OCI-M1 (cell line): ENCODE measurements at regions not wholly inside any gene's neighbourhood (a gene's known extent, or its start where the extent isn't known, plus 50 kb on each side); places are given as distances from the start of the nearest gene placed in this dataset.
"Not testable (repeated sequence)": the region's sequence is repeated elsewhere in the genome, so short reads cannot be mapped to it uniquely, and the experiment has no call there.

Experiments used
- DNase-seq: peaks from one replicate; lab custom pipeline; 2025; lab: John Stamatoyannopoulos, UW

DNA sequence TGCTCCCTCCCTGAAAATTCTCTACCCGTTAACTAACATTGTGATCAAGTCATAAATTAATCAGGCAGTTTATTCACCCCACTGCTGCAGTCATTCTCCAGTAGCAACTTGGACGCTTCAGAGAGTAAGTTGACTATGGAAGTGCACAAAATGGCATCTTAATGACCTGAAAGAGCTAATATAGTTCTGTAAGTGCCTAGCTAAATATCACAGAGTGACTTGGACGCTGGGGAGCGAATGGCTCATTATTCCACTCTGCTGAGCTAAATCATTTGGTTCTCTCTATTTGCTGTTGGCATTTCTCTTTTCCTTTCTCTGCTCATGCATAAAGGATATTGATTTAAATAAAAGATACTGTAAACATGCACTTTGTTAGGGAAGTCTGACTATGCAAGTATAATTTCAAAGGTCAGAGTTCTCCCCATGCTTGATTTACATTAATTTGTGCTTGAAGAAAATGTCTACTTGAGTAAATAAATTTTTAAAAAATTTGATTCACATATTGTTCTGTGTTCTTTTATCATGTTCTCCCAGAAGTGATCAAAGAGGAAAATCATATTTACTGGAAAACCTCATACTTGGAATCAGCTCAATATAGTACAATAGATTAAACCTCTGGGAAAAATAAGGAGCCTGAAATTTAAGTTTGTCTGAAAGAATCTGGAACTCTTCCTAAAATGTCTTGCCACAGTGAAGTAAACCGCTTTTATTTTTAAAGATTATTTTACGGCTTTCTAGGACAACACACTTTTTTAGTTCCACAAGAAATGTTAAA is 169.5 kb upstream of the HAPLN1 start:
- DNase-seq, result no peak

DNA sequence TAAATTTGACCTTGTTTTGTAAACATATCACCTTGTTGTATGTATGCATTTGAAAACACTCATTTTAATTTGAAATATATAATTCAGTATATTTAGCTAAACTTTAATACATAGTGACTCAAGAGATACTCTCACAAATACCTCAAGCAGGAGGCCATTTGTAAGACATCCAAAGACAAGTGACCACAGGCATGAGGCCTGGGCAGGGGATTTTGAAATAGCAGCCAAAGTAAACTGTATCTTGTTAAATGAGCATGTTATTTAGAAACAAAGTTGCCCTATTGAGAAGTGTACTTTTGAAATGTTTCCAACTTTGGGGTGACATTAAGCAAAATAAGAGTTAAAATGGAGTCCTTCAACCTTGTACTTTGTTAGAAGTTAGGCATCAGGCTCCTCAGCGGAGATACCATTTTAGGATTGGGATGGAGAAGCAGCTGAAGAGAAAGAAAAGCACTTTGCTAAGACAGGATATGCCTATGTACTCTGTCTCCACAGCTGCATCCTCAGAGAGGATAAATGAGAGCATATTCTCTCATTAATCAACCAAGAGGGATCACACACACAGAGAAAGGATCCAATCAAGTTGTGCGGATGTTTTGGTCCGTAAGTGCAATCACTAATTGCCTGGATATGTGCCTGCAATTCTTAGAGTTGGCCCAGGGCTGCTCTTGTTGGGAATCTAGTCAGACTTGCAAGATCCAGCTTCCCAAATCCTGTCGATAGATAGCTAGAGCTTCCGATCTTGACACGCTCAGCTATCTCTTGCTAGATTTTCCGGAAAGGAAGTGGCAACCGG is 157.5 kb upstream of the HAPLN1 start:
- DNase-seq, result no peak

DNA sequence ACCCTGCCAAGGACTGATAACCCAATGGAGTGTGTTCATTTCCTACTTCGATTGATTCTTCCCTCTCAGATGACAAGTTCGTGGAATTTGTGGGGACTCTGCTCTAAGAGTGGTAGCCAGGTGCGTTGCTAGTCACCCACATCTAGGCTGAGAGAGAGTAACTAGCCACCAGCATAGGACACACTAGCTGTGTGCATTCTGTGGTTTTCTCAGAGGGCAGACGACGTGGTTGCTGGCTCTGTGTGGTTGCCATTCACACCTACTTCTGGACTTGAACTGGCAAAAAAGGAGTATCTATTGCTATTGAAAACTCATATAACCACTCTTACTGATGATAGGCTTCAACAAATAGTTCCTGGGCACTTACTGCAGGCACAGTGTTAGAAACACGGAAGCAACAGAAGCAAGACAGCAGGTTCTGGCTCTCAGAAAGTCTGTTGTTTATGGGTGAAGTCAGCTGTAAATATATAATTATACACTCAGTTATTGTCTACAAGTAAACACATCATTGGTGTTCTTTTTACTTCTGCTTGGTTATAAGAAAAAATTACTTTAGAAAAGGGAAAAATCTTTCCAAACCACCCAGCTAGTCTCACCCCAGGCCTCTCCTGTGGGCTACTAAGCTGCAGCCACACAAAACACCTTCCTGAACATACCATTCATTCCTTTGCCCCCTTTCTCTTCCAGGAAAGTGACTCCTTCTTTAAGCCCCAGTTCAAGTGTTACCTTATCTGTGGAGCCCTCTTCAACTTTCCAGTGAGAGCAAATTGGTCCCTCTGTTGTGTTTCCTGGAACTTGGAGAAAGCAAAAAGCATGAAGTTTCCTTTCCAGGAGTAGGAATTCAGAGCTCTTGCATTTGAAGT is 151.1 kb upstream of the HAPLN1 start:
- peak; percentile 48 for DNase-seq

DNA sequence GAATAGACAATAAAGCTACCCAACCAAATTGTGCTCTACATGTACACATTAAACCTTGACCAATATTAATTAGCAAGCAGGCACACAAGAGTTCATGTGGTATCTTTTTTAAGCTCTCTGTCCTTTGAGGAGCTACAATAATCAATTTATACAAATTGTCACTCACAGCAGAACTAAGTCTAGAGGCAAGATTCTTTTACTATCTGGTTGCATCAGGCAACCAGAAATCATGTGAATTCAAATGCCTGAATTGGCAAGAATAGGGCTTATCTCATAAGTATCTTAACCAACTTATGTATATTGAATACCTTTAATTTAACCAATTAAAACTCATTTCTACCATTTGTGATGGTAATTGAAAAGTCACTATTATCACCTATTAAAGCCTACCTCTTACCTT is 145.5 kb upstream of the HAPLN1 start:
- DNase-seq, result peak; percentile 35

DNA sequence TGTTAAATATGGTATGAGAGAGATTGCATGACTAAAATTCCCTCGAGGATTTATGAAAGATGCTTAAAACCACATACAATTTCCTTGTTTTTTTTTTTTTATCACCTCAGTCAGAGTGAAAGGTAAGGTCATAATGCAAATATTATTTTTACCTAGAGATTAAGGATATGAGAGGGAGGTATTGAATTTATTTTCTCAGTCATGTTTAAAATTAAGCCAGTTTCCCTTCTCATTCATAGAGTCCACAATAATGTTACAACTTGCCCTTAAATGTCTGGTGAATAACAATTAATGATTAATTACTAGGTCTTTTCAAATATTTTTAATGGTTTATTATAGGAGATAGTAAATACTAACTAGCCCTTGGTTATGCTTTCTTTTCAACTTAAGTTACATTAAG is 144.9 kb upstream of the HAPLN1 start:
- DNase-seq, result no peak

DNA sequence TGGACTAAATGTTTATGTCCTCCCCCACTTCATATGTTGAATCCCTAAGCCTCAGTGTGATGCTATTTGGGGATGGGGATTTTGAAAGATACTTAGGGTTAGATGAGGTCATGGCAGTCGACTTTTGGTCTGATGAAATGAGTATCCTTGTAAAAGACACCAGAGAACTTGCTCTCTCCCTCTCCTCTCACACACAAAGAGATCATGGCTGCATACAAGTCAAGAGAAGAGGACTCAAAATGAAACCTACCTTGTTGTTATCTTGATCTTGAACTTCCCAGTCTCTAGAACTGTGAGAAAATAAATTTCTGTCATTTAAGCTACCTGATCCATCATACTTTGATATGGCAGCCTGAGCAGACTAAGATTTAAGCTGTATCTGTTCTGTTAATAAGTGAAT is 144.0 kb upstream of the HAPLN1 start:
- DNase-seq, result no peak

DNA sequence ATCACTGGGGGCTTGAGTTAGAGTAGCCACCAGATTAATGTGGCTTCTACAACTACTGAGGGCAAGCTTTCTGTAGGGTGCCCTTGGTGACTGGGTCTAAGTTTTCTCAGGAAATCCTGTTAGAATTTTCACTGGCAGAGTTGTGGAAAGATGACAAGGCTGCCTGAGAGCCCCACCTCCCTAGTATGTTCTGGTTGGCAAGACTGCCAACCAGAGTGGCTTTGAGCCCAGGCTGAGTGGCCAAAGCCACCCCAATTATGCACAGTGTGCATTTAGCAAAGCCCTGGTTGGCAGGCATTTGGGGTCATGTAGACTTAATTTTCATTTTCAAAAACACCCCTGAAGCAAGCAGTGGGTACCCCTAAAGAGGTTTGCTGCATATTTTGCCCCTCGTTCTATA is 136.7 kb upstream of the HAPLN1 start:
- no peak for DNase-seq

DNA sequence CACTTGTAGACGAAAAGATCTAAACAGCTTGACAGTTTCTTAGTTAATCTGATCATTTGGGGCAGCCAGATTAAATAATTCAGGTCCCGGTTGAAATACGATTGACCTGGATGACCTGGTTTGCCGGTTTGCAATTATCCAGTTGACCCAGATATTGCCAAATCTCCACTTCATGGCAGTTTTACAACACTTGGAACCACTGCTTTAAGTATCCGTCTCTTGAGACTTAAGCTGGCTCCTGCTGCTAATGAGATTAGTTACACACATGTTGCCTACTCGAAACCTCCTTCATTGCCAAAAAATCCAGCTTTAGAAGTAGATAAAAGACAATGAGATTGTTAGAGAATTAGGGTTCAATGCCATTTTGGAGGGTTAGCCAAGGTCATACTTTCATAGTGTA is 136.2 kb upstream of the HAPLN1 start:
- DNase-seq, result no peak

DNA sequence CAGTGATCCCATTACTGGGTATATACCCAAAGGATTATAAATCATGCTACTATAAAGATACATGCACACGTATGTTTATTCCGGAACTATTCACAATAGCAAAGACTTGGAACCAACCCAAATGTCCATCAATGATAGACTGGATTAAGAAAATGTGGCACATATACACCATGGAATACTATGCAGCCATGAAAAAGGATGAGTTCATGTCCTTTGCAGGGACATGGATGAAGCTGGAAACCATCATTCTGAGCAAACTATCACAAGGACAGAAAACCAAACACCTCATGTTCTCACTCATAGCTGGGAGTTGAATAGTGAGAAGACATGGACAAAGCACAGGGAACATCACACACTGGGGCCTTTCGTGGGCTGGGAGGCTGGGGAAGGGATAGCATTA is 129.8 kb upstream of the HAPLN1 start:
- not testable (repeated sequence) for DNase-seq

DNA sequence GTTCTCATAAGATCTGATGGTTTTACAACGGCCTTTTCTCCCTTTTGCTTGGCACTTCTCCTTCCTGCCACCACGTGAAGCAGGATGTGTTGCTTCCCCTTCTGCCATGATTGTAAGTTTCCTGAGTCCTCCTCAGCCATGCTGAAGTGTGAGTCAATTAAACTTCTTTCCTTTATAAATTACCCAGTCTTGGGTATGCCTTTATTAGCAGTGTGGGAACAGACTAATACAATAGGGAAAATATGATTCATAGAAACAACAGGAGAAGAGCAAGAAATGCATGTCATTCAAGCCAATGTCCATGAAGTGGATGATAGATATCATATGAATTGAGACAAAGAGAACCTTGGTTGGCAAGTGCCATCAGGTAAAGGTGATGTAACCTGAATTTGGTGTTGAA is 128.3 kb upstream of the HAPLN1 start:
- peak; percentile 37 for DNase-seq

DNA sequence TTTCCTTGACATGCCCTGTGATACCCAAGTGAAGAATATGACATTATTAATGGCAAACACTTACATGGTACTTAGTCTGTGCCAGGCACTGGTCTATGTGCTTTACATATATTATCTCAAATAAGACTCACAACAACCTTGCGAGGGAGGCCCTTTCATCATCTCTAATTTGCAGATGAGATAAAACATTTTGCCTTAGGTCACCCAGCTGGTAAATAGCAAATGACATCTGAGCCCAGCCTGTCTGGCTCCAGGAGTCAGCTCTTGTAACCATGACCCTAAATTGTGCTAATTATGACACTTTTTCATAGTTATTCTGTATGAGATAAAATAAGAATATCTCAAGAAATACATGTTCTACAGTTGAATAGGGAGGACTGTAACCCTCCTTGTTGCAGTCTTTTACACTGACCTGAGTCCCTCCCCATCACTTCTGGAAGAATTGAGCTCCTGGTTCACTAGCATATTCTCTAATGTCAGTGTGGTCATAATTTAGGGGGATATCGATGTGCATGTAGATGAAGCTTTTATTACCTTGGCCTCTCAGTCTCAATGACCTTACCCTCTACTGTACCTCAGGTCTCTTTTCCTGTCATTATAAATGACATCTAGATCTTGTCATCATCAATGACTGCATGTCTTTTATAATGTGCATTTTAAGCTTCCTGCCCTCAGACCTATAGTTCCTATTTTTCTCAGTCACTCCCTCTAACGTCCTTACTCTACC is 126.1 kb upstream of the HAPLN1 start:
- peak; percentile 26 for DNase-seq

DNA sequence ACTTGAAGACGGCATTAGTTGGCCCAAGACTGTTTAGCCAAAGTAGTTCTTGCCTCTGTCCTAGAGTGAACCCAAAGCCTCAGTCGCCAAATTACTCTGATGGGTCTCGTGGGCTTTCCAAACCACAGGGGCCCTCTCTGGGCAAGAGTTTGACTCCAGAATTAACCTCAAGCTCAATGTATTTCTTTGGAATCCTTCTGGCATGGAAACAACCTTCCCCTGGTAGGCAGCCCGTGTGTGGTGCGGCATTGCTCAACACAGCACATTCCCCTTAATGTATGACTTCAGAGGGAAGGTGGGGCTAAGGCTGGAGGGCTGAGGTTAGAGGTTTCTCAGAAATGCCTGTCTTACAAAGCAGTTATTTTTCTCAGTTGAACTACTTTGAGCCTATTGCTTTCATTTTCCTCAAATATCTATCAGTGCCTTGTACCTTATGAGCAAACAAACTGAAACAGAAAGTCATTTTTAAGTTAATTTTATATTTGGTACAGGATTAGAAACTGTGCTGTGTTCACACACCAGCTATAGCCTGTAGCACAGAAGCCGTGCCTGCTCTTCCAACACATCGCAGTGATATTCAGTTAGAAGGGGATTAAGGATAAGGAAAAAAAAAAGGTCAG is 123.9 kb upstream of the HAPLN1 start:
- peak; percentile 92 for DNase-seq

DNA sequence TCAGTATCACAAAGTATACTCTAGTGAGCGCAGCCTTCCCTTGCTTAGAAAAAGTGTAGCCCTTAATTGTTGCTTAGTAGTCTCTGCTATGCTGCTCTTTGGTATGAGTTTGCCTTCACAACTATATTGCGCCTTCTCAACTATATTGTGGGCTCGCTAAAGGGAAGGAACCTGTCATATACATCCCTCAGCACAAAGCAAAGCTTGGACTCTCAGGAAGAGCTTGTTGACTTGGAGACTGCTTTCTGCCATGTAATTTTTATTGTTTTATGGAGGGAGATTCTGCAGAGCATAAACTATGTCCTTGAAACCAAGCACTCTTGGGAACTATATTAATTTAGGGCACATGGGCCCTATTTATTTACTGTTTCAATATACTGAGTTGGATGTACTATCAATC is 119.1 kb upstream of the HAPLN1 start:
- no peak for DNase-seq

DNA sequence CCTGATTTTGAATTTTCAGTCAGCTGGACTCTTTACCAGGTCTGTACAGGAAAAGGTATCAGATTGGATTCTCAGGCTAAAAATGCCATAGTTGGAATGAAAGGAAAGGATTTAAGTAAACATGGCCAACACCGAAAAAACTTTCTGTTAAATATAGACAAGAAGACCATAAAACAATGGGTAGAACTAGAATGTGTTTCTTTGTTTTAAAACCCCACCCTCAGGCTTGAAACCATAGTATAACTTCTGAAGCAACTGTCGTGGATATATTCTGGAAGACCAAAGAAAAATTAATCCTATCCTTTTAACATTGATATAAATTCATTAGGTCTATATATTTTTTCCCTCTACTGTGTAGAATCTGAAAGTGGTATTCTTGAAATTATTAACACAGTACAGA is 118.6 kb upstream of the HAPLN1 start:
- no peak for DNase-seq

DNA sequence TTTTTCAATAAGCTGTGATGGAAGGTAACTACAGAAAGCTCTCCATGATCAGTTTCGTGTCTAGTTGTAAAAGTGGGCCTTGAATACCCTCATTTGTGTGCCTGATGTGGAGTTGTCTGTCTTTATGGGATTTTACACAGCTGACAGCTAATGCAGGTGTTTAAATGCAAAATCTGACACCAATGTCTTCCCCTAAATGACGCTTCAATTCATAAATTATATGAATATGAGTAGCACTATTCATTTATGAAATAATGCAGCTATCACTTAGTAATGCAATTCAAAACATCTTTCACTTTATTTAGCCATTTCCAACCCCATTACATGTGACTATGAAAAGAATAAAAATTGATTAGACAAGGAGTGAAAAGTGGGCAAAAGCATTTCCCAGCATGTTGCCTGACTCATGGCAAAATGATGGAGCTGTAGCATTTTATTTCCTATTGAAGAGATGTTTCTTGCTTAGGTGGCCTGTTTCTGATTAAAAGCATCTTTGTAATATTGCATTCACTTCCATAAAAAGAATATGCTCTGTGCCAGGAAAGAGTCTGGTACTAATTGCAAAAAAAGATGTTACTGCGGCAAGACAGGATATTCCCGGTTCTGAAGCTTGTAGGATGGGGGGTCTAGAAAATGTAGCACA is 116.7 kb upstream of the HAPLN1 start:
- no peak for DNase-seq

DNA sequence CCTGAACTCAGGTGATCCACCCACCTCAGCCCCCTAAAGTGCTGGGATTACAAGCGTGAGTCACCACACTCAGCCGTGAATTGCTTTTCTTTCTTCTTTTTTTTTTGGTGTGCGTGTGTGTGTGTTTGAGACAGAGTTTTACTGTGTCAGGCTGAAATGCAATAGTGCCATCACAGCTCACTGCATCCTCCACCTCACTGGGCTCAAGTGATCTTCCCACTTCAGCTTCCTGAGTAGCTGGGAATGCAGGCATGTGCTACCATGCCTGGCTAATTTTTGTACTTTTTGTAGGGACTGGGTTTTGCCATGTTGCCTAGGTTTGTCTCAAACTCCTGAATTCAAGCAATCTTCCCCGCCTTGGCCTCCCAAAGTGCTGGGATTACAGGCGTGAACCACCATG is 113.7 kb upstream of the HAPLN1 start:
- no peak for DNase-seq

DNA sequence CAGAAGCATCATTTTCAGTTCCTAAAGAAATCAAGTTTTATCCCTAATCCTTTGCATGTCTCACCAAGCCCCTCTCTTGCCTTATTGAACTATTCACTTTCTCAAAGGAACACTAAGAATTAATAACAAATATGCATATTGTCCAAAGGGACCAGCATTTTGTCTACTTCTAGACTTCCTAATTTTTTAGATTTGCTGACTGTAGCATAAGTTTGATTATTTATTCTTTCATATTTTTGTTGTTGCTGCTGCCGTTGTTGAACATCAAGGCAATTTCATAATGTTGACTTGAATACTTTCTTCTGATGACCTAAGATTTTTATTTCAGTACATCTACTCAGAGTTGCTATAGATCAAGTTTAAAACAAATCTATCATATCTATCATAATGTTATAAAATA is 111.2 kb upstream of the HAPLN1 start:
- DNase-seq, result no peak

DNA sequence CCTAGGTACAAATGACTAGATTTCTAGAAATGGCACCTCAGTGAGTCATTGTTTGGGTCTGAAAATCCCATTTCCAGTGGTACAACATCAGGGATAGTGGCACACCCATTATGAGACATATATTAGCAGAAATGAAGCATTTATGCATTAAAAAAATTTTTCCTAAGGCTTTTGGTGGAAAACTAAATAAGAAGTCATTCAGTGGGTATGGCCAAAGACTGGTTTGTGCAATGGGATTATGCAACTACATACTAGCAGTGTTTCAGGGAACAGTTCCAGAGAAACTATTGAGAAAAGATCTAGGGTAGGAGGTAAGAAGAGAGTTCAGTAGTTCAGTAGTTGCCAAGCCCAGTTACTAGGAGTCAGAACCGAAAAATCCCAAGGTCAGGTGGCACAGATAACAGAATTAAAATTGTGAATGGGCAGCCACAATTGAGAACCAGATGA is 106.5 kb upstream of the HAPLN1 start:
- peak; percentile 19 for DNase-seq

DNA sequence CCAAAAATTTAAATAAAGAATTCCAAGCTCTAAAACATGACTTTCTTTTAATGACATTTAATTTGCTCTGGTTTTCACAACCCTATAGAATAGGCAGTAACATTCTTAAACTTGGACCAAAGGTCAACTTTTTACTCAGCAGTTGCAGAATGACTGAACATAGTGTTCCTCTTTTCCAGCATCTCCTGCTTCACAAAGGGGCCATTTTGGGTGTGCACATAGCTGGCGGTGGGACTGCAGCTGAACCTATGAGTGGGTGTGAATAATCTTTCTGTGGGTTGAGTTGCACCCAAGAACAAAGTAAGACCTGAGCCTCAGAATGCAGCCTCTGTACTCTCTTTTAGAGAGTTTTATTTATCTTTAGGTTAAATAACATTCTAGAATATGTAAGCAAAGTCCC is 96.9 kb upstream of the HAPLN1 start:
- no peak for DNase-seq

DNA sequence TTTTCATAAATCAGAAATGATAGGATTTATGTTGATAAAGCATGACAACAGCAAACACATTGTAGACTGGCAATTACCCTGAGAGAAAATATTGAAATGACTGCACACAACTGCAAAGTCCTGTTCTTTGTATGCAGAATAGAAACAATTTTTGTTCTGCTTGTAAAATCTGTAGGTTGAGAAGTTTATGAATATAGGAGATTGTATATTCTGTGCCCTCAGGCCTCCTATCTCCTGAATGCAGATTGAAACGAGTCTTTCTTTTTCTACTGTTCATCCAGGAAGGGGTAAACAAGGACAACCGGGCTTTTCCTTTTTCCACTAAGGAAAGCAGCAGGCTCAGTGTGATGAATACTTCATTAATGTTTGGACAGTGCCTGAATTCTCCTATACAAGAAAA is 95.0 kb upstream of the HAPLN1 start:
- DNase-seq, result no peak

DNA sequence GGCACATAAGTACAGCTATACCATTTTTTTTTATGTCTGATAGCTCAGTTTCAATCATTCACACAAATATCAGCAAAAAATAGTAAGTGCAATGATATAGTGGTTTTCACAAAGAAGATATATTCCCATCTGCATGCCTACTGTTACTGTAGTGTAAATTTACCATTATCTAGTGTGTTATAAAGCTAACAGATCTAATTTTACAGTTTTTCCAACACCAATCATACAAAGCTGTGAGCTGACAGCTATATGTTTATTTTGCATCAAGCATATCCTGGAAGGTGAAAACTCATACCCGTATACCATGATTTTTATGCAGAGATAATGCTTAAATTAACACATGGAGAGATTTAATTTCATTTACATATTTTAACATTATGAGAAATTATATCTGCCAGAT is 89.9 kb upstream of the HAPLN1 start:
- DNase-seq, result no peak
